GM21423 (cell line): ENCODE measurements at regions not wholly inside any gene's neighbourhood (a gene's known extent, or its start where the extent isn't known, plus 50 kb on each side); places are given as distances from the start of the nearest gene placed in this dataset.
"Not testable (repeated sequence)": the region's sequence is repeated elsewhere in the genome, so short reads cannot be mapped to it uniquely, and the experiment has no call there.

Experiments used
- ATAC-seq: cut with Tn5 transposase; IDR thresholded peaks from one replicate; pipeline ENCODE4 v1.9.1; 2021; ENCODE audit warnings: mild to moderate bottlenecking, moderate library complexity; ENCODE audit not compliant: unreplicated experiment

DNA sequence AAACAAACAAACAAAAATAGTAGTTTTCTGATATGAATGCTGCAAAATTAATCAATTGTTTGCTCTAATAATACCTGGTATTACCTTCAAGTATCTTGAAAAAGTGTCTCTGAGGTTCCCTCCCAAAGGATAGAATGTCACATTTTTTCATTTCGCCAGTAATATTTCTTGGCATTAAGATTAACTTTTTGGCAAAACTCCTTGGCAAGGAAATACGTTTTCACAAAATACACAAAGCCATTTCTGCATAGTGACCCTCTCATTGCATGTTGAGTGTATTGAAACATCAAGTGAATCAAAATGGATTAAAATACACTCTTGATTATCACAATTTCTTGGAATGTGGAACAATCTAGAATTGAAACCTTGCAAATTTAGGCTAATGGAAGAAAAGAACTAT is 230.5 kb downstream of the ATPSCKMT start:
- no peak for ATAC-seq

DNA sequence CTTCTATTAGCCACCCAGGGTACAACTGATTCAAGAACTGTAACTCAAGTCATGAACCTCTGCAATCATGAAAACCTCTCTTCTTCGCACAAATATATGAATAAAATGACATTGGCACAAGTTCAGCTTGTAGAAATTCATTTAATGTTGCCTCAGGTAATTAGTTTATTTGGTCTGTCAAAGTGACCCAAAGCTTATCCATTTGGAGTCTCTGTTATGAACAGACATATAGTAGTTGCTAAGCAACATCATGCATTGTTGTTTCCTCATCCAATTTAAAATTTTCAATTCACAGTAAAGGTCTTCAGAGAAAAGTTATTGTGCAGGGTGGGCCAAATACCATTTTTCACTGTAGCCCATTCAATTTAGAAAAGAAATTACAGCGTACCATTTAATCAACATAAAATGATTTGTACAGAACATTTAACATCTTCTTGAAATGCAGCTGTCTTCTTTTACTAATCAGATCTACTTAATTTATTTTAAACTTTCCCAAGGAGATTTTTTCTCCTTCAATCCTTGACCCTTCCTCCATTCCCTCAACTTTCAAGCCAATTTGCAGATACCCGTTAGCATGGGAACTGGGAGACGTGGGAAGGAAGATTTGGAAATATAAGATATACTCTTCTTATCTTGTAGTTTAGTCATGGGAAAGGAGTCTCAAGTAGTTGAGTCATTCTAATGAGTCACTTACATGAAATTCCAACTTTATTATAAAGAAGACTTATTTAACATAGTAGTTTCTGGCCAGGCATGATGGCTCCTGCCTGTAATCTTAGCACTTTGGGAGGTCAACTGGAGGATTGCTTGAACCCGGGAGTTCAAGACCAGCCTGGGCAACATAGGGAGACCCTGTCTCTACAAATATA is 231.3 kb downstream of the ATPSCKMT start:
- no peak for ATAC-seq

DNA sequence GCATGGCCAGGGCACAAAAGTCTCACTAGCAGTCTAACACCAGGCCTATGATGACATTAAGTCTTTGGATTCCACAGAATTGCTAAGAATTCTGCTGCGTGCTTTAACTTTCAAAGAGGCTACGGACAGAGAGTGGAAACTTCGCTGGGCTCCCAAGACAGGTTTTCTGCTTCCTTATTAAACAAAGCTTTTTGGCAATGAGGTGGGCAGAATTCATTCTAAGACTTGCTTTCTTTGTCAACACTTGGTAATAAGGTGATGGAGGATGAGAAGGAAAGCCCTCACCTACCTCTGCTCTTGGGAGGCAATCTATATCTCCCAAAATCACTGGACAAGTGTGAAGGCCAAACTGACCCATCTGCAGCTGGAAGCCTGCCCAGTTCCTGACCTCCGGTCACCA is 231.9 kb downstream of the ATPSCKMT start:
- ATAC-seq = no peak

DNA sequence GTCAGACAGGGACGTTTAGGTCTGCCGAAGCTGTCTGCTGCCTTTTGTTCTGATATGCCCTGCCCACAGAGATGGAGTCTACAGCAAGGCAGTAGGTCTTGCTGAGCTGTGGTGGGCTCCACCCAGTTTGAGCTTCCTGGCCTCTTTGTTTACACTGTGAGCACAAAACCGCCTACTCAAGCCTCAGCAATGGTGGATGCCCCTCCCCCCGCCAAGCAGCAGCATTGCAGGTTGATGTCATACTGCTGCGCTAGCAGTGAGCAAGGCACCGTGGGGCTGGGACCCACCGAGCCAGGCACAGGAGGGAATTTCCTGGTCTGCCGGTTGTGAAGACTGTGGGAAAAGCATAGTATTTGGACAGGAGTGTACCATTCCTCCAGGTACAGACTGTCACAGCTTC is 233.1 kb downstream of the ATPSCKMT start:
- ATAC-seq = not testable (repeated sequence)

DNA sequence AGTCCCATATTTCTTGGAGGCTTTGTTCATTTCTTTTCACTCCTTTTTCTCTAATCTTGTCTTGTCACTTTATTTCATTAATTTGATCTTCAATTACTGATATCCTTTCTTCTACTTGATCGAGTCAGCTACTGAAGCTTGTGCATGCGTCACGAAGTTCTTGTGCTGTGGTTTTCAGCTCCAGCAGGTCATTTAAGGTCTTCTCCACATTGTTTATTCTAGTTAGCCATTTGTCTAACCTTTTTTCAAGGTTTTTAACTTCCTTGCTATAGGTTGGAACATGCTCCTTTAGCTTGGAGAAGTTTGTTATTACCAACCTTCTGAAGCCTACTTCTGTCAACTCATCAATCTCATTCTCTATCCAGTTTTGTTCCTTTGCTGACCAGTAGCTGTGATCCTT is 234.0 kb downstream of the ATPSCKMT start:
- not testable (repeated sequence) for ATAC-seq

DNA sequence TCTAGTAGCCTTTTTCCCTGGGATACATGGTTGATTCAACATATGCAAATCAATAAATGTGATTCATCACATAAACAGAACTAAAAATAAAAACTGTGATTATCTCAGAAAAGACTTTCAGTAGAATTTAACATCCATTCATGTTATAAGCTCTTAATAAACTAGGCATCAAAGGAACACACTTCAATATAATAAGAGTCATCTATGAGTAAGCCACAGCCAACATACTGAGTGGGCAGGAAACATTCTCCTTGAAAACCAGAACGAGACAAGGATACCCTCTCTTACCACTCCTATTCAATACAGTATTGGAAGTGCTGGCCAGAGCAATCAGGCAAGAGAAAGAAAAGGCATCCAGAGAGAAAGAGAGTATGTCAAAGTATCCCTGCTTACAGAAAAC is 239.9 kb downstream of the ATPSCKMT start:
- no peak for ATAC-seq

DNA sequence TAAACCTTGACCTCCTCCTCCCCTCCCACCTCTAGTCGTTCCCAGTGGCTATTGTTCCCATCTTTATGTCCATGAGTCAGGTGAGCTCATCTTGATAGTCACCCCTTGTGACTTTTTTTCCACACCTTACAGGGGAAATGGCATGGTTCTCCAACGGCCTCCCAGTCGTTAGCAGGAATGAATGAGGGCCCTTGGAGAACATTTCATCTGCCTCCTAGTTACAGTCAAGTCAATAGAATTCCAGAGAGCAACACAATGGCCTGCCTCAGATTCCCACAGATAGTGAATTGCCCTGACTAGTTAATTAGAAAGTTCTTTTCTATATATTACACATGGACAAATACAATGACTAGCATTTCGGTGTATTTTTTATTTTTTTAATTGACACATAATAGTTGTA is 262.6 kb downstream of the ATPSCKMT start:
- no peak for ATAC-seq

DNA sequence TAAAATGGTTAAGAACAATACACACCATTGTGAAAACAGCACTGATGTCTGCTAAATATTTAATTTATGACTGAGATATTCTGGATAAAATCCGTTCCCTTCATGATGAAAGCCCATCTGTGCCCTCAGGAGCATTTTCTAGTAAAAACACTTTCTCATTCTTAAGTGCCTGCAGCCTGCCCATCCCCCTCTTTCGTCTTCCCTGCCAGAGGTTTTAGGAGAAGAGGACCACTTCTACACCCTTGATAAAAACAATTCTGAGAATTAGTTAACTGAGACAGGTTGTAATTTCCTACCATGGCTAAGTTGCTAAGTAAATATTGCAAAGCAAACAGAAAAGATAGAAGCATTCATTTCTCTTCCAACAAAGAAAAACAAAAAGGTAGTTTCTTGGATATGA is 272.6 kb downstream of the ATPSCKMT start:
- ATAC-seq = no peak

DNA sequence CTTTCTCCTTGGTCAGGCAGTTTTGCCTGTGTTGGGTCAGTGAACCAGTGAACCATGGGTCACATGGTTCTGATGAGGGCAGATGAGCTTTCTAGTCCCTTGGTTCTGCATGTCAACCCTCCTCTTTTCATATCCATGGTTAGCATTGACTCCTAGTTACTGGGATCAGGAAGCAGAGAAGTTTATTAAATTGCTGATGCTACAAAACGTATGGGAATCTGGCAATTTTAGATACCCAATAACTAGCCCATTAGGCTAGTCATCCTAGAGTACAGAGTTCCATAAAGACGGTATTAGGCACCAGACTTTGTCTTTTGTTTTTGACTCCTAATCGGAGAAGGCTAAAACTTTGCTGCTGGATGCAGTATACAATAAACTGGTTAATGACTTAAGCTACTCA is 273.1 kb downstream of the ATPSCKMT start:
- ATAC-seq = no peak

DNA sequence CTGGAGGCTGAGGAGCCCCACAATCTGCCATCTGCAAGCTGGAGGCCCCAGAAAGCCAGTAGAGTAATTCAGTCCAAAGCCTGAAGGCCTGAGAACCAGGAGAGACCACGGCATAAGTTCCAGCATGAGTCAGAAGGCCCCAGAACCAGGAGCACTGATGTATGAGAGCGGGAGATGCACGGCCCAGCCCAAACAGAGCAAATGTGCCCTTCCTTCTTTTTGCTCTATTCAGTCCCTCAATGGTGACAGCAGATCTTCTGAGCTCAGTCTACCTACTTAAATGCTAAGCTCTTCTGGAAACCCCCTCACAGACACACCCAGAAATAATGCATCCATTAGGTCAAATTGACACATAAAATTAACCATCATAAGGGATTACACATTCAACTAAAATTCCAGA is 277.6 kb downstream of the ATPSCKMT start:
- no peak for ATAC-seq

DNA sequence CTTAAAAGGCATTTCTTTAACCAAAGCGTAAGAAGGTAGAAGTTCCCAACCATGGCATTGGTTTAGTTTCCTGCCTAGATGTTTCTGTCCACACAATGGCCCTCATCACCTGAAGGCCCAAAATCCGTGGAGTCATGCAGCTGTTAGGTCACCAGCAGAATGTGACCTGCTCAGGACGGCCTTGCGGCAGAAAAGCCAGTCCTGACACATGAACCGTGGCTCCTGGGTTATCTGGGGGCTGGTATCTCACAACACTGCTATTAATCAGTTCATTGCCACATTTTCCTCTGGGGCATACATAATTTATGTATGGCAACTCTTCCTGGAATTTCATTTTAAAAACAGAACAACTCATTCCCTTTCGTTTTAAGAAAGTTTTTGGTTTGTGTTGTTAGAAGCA is 278.4 kb downstream of the ATPSCKMT start:
- no peak for ATAC-seq

DNA sequence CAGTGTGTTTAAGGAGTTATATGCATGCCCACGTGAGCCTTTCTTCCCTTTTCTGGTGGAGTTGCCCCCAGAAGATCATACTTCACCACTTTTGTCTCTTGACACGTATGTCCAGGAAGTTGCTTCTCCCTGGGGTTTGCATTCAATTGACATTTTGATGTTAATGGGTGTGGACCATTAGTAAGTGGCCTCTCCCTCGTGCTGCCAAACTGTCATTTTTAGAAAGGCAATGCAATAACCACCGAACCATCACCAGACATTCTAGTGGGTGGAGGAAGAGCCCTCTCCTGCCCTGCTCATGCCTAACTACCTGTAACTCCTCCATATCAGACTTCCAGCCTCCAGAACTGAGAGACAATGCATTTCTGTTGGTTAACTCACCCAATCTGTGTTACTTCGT is 290.8 kb downstream of the ATPSCKMT start:
- no peak for ATAC-seq

DNA sequence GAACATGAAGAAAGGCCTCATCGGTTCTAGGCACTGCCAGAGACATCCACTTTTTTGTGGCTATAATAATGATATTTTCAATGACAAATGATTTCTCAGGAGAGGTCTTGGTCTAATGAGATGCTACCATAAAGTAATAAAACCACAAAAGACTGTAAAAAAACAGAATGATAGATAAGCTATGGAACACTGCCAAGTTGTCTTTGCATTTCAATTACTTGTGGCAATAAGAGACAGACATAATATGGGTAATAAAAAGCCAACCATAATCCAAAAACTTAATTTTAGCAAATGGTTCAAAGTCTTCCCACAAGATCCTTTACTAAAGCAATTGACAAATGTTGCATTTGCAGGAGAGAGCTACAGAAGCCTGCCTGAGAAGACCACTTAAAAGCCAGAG is 292.5 kb downstream of the ATPSCKMT start:
- ATAC-seq = no peak

DNA sequence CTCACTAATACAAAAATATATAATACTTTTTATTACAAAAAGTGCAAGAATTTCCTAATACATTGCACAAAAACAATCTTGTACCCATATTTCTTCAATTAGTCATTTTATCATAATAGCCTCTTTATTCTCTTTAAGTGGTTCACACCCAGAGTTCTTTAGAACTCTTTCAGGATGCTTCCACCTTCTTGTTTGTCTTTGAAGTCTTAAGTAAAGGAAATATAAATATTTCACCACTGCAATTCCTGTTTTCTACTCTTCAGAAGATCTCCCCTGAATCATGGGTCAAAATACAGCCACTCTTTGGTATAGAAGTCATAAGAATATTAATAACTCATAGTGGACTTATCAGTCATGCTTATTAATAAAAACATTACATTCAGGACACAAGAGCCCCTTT is 293.0 kb downstream of the ATPSCKMT start:
- no peak for ATAC-seq

DNA sequence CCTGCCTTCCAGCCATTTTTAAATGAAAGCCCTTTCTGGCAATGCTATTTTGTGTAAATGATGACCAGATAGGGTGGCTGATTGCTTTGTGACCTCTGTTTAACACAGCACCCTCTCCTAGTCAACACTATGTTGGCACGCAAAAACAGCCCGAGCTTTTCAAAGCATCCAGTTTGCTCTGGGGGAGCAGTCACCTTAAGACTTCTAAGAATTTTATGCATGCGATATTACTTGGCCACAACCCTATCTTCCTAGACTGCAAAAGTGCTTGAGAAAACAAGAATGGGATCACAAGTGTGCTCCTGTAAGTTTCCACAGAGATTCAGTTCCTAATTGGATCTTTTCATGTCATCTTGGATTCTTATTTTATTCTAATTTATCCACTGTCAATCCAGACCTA is 294.1 kb downstream of the ATPSCKMT start:
- ATAC-seq = no peak

DNA sequence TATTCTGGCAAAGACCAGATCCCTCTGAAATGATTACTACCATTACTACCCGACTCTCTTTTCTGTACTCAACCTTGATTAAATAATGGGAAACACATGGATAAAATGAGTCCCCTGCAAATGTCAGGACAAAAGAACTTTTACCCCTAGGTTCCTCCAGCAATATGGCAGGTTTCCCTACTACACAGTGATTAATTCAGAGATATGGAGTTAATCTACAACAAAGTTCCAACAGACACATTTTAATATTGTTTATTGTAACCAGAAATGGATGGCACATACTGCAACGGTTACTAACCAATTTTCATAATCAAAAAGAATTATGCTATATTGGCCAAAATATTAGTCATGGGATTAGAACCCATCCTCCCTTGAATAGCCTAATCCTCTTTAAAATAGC is 294.8 kb downstream of the ATPSCKMT start:
- ATAC-seq = no peak

DNA sequence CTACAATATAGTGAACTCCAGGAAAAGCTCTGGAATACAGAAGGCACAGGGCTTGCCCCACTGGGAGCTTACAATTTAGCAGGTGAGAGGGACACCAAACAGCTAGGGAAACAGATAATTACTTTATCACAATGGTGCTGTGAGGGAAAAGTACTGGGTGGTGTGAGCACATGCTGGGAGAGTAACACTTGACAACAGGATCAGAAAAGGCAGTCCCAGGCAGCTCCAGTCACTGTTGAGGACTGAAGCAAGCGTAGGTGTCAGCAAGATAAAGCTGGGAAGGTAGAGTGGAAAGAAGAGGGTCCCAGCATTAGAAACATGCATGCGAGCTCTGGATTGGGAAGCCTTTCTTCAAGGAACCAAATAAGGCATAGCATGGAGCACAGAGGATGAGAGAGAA is 296.0 kb downstream of the ATPSCKMT start:
- no peak for ATAC-seq

DNA sequence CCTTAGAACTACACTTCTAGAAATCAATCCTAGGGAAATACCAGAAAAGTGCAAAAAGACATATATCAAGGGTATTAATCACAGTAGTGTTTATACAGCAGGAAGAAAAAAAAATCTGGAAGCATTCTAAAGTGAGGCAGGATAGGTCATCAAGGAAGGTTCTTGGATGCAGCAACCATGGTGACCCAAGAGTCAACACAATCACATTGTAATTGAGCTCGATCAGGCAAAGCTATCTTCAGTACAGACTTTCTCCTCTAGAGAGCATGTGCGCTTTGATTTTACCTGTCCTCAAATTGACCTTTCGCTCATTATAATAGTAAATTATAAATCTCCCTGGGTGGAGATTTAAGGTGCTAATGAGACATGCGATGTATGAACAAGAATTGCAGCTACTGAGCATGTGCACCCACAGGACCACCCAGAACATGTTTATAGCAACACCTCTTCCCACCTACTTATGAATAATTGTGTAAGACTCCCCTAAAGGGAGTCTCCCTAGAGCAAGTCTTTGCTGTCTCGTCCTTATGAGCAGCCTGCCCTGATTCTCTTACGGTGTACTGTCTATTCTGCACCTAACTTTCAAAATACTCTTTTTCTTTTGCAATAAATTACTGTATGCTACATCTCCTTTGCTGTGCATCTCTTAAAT is 297.7 kb downstream of the ATPSCKMT start:
- ATAC-seq = no peak

DNA sequence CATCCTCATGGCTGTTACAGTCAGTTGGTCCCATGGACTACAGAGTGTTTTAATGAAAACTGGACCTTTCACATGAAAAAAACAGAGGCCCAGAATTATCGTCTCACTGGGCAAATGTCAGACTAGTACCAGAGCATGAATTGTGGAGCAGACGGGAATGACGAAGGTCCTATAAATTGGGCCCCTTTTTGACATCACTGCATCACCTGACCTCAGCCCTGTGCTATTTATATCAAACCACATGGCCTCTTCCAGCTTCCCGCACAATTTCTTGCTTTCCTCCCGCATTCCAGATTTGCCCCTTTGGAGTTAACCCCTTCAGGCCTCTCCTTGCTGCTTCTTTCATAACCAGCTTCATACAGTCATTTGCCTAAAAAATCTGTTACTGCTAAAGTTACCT is 301.7 kb downstream of the ATPSCKMT start:
- ATAC-seq = no peak

DNA sequence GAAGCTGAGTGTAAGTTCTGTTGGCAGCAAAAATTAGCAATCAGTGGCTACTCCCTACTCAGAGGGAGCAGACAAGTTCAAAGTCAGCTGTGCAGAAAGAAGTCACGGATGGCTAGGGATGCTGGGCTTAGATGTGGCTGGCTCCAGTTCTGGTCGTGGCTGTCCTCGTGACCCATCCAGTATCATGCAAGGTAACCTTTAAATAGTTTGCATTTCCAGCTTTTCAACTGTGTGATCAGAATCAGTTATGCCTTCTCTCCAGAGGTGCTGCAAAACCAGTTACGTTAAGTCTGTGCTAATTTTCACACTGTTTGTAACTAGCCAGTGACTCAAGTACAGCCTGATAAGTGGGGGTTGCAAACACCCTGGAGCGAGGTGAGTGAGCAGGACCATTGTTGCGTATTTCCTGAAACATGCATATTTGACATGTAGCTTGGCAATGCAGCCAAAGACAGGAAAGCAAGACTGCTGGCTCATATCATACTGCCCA is 302.4 kb downstream of the ATPSCKMT start:
- no peak for ATAC-seq

DNA sequence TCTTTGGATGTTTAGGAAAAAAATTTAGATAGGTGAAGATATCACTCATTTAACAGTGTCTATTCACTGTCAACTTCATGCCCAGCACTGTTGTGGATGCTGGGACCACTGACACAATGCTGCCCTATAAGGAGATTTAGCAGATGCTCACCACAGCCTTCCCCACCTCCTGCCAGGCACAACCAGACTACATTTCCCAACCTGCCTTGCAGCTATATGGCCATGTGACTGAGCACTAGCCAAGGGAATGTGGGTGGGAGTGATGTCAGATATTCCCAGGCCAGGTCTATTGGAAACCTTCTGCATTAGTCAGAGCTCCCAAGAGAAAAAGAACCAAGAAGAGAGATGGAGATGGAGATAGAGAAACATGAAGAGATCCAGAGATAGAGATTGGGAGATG is 302.6 kb upstream of the TAS2R1 start:
- ATAC-seq = no peak

DNA sequence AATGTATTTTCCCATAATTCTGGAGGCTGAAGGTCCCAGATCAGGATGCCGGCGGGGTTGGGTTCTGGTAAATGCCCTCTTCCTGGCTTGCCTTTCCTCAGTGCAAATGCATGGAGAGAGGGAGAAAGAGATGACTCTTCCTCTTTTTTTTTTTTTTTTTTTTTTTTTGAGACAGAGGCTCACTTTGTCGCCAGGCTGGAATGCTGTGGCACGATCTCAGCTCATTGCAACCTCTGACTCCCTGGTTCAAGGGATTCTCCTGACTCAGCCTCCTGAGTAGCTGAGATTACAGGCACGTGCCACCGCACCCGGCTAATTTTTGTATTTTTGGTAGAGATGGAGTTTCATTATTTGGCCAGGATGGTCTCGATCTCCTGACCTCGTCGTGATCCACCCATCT is 300.0 kb upstream of the TAS2R1 start:
- ATAC-seq = no peak
